GM12801 (cell line): ENCODE measurements at regions not wholly inside any gene's neighbourhood (a gene's known extent, or its start where the extent isn't known, plus 50 kb on each side); places are given as distances from the start of the nearest gene placed in this dataset.

Experiments
- CTCF ChIP-seq: IDR thresholded peaks from one replicate; pipeline ENCODE4 v1.5.1; 2011; ENCODE audit warnings: control low read depth; ENCODE audit not compliant: insufficient read length; ENCODE audit errors: extremely low read depth

GRCh38 chr1:81221564-81221963 is 579.2 kb upstream of the ADGRL2 start:
- no peak for TF ChIP-seq CTCF

- no peak for TF ChIP-seq CTCF
These were observed 580.1 kb upstream of the ADGRL2 start for GRCh38 chr1:81220614-81221071.

GRCh38 chr1:81217058-81217457 is 583.7 kb upstream of the ADGRL2 start:
- no peak for TF ChIP-seq CTCF

- TF ChIP-seq CTCF = no peak
These were observed 587.5 kb upstream of the ADGRL2 start for GRCh38 chr1:81213279-81213678.

- TF ChIP-seq CTCF = no peak
These were observed 591.3 kb upstream of the ADGRL2 start for GRCh38 chr1:81209461-81209860.

GRCh38 chr1:81208441-81208840 is 592.3 kb upstream of the ADGRL2 start:
- TF ChIP-seq CTCF = no peak

- no peak for TF ChIP-seq CTCF
These were observed 594.8 kb upstream of the ADGRL2 start for GRCh38 chr1:81205956-81206355.

GRCh38 chr1:81201779-81202178 is 599.0 kb upstream of the ADGRL2 start:
- TF ChIP-seq CTCF = no peak
